Body of pancreas (tissue), 4 donors: ENCODE measurements at regions not wholly inside any gene's neighbourhood (a gene's known extent, or its start where the extent isn't known, plus 50 kb on each side); places are given as distances from the start of the nearest gene placed in this dataset.
"Not testable (repeated sequence)": the region's sequence is repeated elsewhere in the genome, so short reads cannot be mapped to it uniquely, and the experiment has no call there.

Experiments
- POLR2A ChIP-seq, 3 donors: fragments of 450-650 bp; IDR thresholded peaks; one replicate each; pipeline ENCODE4 v1.6.1; 2016; ENCODE audit warnings: antibody characterized with exemption in 3 of 3, mild to moderate bottlenecking in 2 of 3
- TF ChIP-seq, protein P1 (sequence below), 7 experiments: fragments of 450-650 bp in 4 of 7; fragments of 200-600 bp in 3 of 7; sonication (generic) in 3 of 7; IDR thresholded peaks; one replicate each; pipeline ENCODE4 v1.5.1; 2016 to 2019; ENCODE audit warnings: antibody characterized with exemption in 7 of 7

DNA sequence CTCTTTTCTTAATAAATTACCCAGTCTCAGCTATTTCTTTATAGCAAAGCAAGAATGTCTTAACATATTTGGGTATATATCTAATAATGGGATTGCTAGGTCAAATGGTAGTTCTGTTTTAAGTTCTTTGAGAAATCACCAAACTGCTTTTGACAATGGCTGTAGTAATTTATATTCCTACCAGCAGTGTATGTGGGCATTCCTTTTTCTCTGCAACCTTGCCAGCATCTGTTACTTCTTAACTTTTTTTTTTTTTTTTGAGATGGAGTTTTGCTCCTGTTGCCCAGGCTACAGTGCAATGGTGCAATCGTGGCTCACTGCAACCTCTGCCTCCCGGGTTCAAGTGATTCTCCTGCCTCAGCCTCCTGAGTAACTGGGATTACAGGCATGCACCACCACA lies 69.8 kb upstream of the ABCD3 start:
- TF ChIP-seq, protein P1, sequence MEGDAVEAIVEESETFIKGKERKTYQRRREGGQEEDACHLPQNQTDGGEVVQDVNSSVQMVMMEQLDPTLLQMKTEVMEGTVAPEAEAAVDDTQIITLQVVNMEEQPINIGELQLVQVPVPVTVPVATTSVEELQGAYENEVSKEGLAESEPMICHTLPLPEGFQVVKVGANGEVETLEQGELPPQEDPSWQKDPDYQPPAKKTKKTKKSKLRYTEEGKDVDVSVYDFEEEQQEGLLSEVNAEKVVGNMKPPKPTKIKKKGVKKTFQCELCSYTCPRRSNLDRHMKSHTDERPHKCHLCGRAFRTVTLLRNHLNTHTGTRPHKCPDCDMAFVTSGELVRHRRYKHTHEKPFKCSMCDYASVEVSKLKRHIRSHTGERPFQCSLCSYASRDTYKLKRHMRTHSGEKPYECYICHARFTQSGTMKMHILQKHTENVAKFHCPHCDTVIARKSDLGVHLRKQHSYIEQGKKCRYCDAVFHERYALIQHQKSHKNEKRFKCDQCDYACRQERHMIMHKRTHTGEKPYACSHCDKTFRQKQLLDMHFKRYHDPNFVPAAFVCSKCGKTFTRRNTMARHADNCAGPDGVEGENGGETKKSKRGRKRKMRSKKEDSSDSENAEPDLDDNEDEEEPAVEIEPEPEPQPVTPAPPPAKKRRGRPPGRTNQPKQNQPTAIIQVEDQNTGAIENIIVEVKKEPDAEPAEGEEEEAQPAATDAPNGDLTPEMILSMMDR (IDR thresholded peaks at IDR 0.05) = not testable (repeated sequence)
- not testable (repeated sequence) for TF ChIP-seq POLR2A (IDR thresholded peaks at IDR 0.05)
